ENCODE measurements at regions not wholly inside any gene's neighbourhood (a gene's known extent, or its start where the extent isn't known, plus 50 kb on each side); places are given as distances from the start of the nearest gene placed in this dataset.

DNA sequence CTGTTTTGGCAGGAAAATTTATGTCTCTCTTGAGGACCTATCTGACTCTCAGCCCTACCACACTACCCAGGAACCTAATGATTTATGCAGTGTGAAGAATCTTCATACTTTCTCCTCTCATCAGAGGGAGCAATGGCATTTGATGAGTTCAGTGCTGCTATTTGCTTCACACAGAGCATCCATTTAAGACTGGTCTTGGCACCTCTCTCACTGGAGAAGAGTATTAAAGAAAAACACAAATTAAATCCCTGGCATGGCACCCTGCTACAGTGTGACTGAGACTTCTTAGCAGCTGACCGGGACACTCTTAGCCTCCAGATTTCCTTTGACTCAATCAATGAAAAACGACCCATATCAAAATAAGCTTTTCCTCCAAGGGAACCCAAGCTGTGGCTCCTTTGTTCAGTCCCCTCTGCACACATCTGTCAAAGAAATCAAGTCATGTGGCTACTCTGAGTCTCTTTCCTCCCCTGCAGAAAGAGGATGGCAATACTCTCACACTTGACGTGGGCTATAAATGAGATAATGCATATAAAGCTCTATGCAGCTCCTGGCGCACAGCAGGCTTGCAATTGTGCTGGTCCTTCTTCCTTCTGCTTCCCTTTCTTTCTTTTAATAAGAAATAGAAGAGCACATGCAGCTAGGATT lies 186.1 kb upstream of the E2F8 start:
- DNase-seq (no peak), ATAC-seq (ENCODE audit: low FRiP score in 2 of 2) (no peak)
- peaks cover 0 to 3% (median 0%) of the 10 kb centered on the region in 4 donors for H3K4me1 ChIP-seq
- H3K36me3 ChIP-seq = no peaks in the 10 kb centered on the region
- no peaks in the 10 kb centered on the region for H3K9me3 ChIP-seq
- no peak for TF ChIP-seq POLR2A (IDR thresholded peaks at IDR 0.05)
- no peak for TF ChIP-seq POLR2AphosphoS5 (IDR thresholded peaks at IDR 0.05)
- no peak for TF ChIP-seq EP300 (IDR thresholded peaks at IDR 0.05)
- TF ChIP-seq, protein P1, sequence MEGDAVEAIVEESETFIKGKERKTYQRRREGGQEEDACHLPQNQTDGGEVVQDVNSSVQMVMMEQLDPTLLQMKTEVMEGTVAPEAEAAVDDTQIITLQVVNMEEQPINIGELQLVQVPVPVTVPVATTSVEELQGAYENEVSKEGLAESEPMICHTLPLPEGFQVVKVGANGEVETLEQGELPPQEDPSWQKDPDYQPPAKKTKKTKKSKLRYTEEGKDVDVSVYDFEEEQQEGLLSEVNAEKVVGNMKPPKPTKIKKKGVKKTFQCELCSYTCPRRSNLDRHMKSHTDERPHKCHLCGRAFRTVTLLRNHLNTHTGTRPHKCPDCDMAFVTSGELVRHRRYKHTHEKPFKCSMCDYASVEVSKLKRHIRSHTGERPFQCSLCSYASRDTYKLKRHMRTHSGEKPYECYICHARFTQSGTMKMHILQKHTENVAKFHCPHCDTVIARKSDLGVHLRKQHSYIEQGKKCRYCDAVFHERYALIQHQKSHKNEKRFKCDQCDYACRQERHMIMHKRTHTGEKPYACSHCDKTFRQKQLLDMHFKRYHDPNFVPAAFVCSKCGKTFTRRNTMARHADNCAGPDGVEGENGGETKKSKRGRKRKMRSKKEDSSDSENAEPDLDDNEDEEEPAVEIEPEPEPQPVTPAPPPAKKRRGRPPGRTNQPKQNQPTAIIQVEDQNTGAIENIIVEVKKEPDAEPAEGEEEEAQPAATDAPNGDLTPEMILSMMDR (IDR thresholded peaks at IDR 0.05) = no peak
- H3K4me3 ChIP-seq = no peak overlapping the region
- 72 to 73% methylated on average over 4 of the region's 4 CpGs for WGBS, 2 donors
- no peaks in the 10 kb centered on the region for H3K27me3 ChIP-seq
- H3K27ac ChIP-seq = no peak overlapping the region

DNA sequence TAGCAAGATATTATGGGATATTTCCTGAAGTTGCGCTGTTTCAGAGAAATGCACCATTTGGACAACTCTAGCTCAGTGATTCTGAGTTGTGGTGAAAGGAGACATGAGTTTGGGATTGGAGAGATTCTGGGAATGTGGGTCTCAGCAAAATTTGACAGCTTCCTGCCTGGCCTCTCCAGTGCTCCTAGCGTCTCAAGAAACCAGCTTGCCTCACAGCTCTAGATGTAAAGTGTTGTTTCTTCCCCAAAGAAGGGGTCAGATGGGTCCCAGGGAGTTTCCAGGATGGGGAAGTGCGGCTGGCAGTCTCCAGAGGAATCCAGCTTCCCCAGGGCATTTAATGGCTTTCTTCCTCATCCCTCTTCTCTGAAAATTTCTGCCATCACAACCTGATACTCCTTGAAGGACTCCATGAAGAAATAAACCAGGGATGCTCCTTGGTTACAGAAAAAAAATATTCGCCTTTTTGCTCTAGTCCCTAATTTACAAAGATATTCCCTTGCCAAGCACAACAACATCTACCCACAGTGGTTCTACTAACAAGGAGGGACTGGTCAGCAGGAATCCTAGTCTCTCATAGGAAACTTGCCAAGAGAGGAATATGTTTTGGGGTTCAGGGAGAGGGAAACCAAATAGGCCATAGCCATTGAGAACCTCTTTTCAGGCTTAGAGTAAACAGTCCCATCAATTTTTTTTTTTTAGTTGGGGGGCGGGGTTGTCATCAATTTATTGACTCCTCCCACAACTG lies 185.4 kb upstream of the E2F8 start:
- ATAC-seq (ENCODE audit: low FRiP score in 2 of 2) = peak in 1 of 2 donors; percentile 20
- no peak for TF ChIP-seq EP300 (IDR thresholded peaks at IDR 0.05)
- TF ChIP-seq, protein P1 (IDR thresholded peaks at IDR 0.05) = no peak
- TF ChIP-seq POLR2A (IDR thresholded peaks at IDR 0.05) = no peak
- no peak for TF ChIP-seq POLR2AphosphoS5 (IDR thresholded peaks at IDR 0.05)
- H3K27me3 ChIP-seq = no peaks in the 10 kb centered on the region
- no peak overlapping the region for H3K27ac ChIP-seq
- DNase-seq = no peak
- no peaks in the 10 kb centered on the region for H3K36me3 ChIP-seq
- H3K4me3 ChIP-seq = no peak overlapping the region
- H3K9me3 ChIP-seq = no peaks in the 10 kb centered on the region
- WGBS, 2 donors = 70 to 80% methylated on average over 5 of the region's 5 CpGs
- peaks cover 0 to 3% (median 0%) of the 10 kb centered on the region in 4 donors for H3K4me1 ChIP-seq

DNA sequence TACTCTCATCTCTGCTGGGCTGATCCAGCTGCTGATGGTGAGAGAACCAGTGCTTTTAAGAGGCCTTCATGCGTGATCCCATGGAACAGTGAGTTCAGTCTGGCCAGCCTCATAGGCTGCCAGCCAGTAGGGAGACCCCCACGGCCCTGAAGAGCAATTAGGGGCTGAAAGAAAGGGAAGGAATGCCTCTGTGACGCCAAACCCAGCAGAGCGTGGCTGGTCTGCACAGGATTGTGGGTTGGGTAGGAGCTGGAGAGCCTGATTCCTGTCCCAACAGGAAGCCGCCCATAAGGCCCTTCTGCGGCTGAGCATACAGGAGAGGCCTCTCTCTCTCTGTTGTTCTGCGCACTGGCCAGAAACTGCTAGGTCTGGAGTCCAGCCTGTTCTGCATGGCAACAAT lies 181.5 kb upstream of the E2F8 start:
- Histone ChIP-seq H3K4me3 (no peak overlapping the region), H3K27ac (peak overlapping the region in 1 of 4 donors; percentile 14), H3K9me3 (no peaks in the 10 kb centered on the region), H3K36me3 (no peaks in the 10 kb centered on the region), H3K4me1 (peaks cover 0 to 10% (median 3%) of the 10 kb centered on the region in 4 donors), H3K27me3 (no peaks in the 10 kb centered on the region)
- ATAC-seq (ENCODE audit: low FRiP score in 2 of 2) (no peak), DNase-seq (no peak)
- 84 to 89% methylated on average over 7 of the region's 7 CpGs for WGBS, 2 donors
- no peak for TF ChIP-seq POLR2AphosphoS5 (IDR thresholded peaks at IDR 0.05)
- TF ChIP-seq, protein P1 (IDR thresholded peaks at IDR 0.05) = no peak
- no peak for TF ChIP-seq EP300 (IDR thresholded peaks at IDR 0.05)
- TF ChIP-seq POLR2A (IDR thresholded peaks at IDR 0.05) = no peak

DNA sequence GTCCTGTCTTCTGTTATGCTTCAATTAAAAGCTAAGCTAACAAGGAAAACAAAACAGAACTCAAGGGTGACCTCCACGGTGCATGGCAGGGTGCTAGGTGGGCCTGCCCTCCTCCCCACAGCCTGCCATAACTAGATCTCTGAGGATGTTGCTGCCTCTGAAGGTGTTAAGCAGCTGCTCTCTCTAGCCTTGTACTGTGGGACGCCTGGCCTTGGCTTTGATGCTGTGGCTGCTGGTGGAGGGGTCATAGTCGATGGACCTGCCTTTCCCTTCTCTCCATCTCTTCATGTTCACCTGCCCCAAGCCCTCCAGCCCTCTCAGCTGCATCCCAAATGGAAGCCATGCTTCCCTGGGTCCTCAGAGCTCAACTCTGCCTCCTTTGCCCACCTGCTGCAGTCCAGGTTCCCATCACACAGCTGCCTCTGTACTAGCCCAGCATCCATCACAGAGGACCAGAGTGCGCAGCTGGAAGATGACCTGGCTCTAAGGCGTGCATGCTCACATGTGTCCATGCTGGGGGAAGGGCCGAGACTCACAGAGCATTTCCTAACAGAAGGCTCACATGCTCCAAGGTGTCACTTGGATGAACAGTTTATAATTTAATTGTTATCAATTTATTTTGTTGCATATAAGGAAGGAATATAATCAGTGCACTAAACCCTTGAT lies 180.3 kb upstream of the E2F8 start:
- DNase-seq (no peak), ATAC-seq (ENCODE audit: low FRiP score in 2 of 2) (peak in 1 of 2 donors; percentile 23)
- H3K4me3 ChIP-seq = no peak overlapping the region
- H3K27ac ChIP-seq = no peak overlapping the region
- no peak for TF ChIP-seq EP300 (IDR thresholded peaks at IDR 0.05)
- WGBS, 2 donors = 70 to 73% methylated on average over 6 of the region's 6 CpGs
- no peaks in the 10 kb centered on the region for H3K36me3 ChIP-seq
- H3K27me3 ChIP-seq = no peaks in the 10 kb centered on the region
- peaks cover 0 to 10% (median 3%) of the 10 kb centered on the region in 4 donors for H3K4me1 ChIP-seq
- H3K9me3 ChIP-seq = no peaks in the 10 kb centered on the region

DNA sequence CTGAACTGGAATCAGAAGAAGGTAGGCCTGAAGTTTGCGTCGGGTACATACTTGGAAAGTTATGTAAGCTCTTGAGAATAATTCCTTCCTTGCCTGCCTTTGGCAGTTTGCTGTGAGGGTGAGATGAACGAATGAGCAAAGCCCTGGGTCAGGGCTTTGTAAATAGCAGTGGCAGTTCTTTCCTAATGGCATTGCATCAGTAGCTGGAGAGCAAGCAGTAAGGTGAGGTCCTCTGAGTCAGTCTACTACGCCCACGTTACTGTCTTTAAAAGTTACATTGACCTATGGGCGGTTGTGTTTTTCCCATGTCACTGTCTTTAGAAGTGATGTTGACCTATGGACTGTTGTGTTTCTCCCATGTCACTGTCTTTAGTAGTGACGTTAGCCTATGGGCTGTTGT lies 179.1 kb upstream of the E2F8 start:
- Histone ChIP-seq H3K4me3 (no peak overlapping the region), H3K4me1 (peaks cover 0 to 10% (median 2%) of the 10 kb centered on the region in 4 donors), H3K27ac (peak overlapping the region; percentile 26 to 42 (median 40)), H3K36me3 (no peaks in the 10 kb centered on the region), H3K27me3 (no peaks in the 10 kb centered on the region), H3K9me3 (no peaks in the 10 kb centered on the region)
- TF ChIP-seq EP300 (IDR thresholded peaks at IDR 0.05) (no peak), POLR2AphosphoS5 (IDR thresholded peaks at IDR 0.05) (peak in 1 of 2 donors; percentile 21)
- ATAC-seq (ENCODE audit: low FRiP score in 2 of 2) (peak; percentile 56 to 83), DNase-seq (peak in 1 of 2 donors; percentile 50)
- WGBS, 2 donors = 53 to 72% methylated on average over 7 of the region's 7 CpGs

Measured in upper lobe of left lung (tissue), 6 donors.